Stimulated activated CD4-positive, alpha-beta T cell treated with anti-CD3 and anti-CD28 coated beads, Interleukin-12 subunit alpha, Interleukin-12 subunit beta, amount 100 ng/mL, for 4 hours (primary cell): ENCODE measurements at regions not wholly inside any gene's neighbourhood (a gene's known extent, or its start where the extent isn't known, plus 50 kb on each side); places are given as distances from the start of the nearest gene placed in this dataset.
"Not testable (repeated sequence)": the region's sequence is repeated elsewhere in the genome, so short reads cannot be mapped to it uniquely, and the experiment has no call there.

Source experiments
- DNase-seq: peaks from one replicate; pipeline ENCODE4 v3.0.0-alpha.2; 2020

DNA sequence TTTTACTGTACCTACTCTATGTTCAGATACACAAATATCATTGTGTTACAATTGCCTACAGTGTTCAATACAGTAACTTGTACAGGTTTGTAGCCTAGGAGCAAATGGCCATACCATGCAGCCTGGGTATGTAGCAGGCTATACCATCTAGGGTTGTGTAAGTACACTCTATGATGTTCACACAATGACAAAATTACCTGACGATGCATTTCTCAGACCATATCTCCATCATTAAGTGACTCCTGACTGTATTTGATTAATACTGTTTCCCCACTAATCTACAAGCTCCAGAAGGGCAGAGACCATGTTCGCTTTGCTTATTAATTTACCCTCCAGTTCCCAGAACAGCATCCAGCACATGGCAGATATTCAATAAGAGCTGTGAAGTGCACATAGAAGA, 372.2 kb downstream of the METTL4 start:
- no peak for DNase-seq

DNA sequence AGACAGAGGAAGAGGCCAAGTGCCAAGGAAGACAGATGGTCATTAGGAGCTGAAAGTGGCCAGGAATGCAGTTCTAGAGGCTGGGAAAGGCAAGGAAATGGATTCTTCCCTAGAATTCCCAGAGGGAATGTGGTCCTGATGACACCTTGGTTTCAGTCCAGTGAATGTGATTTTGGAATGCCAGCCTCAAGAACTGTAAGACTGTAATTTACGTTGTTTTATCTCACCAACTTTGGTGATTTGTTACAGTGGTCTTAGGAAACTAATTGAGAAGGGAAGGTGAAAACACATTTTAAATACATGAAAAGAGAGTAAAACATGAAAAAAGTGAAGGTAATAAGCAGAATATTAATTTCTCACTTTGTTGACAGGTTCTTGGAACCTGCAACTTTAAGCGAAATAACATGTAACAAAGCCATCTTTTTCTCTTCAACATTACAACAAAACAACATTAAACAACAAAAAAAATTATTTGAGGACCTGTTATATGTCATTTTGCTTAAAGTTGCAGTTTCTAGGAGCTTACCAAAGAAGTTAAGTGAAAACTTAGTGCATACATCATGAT, 370.2 kb downstream of the METTL4 start:
- no peak for DNase-seq

DNA sequence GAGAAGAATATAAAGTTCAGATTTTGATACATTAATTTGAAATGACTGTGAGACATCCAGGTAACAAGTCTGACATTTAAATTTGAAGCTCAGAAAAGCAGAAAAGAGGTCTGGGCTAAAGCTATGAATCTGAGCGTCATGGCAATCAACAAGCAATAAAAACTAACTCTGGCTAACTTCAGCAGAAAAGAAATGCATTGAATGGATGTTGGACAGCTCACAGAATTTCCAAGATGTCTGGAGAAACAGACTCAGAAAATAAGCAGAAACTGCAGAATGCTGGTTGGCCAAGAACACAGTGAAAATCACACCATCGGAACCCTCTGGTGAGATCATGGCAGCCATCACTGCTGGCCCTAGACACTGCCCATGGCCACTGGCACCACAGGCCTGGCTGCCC, 366.6 kb downstream of the METTL4 start:
- DNase-seq: no peak

DNA sequence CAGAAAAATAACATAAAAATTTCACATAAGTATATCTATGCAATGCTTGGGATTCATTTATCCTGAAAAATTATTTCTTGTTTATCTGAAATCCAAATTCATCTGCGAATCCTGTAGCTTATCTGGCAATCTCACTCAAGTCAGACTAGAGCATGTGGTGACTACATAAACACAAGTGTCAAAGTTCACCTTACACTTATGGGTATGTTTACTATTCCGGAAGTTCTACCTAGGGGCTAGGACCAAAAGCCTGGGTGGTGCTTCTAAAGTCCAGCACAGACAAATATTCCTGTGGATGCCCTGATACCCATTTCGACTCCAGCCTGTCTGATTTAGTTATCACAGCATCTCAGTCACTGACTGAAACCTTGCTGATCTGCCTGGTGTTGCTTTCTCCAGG, 364.0 kb downstream of the METTL4 start:
- no peak for DNase-seq

DNA sequence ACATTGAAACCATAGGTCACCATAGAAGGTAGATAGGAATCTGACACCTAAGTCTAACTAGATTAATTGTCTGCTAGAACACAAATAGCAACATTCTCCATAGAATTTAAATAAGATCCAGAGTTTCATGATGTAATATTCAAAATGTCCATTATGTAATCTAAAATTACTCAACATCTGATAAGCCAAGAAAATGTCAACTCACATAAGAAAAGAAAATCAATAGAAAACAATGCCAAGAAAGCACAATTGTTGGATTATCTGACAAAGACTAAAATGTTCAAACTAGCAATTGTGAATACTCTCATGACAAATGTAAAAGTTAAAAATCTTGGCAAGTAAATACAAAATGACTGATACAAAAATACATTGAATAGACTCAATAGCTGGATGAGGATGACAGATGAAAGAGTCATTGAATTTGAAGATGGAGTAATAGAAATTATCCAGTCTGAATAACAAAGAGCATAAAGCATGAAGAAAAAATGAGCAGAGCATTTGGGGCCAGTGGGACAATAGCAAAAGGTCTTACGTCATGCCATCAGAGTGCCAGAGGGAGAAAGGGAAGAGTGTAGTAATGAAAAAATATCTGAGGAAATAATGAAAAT, 358.6 kb downstream of the METTL4 start:
- no peak for DNase-seq

DNA sequence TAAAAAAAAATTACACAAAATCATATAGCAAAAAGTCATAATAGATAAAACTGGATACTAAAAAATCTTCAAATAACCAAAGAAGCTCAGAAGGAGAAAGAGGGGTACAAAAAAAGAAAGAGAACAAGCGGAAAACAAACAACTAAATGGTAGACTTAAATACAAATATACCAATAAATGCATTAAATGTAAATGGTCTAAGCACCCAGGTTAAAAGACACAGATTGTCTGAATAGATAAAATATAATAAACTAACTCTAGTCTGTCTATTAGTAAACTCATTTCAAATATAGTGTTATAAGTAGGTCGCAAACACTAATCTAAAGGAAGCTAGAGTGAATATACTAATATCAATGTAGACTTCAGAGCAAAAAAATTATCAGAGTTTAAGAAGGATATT, 357.4 kb downstream of the METTL4 start:
- DNase-seq: no peak

DNA sequence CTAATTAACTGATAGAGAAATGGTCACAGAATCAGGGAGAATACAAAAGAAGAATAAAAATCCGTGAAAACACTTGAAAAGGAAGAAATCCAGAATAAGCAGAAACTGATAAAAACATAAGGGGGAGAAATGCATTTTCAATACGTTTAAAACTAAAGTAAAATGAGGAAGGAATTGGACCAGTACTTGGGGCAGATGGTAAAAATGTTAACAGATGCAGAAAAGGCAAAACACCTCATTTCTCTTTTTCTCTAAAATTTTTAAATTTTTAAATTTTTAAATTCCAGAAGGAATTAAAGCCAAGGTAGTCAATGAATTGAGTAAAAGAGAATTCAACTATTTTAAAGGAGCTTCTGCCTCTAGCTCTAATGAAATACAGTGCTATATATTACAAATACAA, 353.9 kb downstream of the METTL4 start:
- no peak for DNase-seq

DNA sequence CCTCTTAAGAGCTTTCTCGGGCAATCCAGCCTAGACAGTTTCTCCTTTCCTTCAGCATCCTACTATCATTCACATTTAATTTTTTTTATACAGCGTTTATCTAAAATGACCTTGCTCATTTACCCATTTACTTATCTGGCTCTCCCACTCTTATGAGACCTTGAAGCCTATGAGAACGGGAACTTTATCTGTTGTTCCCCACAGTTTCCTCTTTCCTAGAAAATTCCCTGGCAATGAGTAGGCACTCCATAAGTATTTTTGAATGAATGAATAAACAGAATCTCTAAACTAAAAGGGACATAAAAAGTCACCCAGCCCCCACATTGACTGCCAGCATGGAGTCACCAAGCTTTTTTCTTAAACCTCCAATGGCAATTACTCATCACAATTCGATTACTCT, 353.2 kb downstream of the METTL4 start:
- DNase-seq: no peak

DNA sequence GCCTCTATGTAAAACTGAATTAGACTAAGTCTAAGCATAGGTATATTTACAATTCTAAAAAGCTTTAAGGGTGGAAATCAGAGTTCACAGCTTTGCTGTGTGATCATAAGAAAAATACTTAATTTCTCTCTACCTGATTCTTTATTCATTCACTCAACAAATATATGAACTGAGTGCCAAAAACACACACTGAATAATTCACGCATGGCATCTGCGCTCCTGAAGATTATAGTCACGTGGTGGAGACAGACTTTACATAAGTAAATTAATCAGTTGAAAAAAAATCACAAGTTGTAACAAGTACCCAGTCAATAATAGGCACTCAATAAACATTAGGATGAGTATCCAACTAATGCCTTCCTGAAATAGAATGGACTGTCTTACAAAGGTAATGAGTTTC, 351.6 kb downstream of the METTL4 start:
- DNase-seq: no peak

DNA sequence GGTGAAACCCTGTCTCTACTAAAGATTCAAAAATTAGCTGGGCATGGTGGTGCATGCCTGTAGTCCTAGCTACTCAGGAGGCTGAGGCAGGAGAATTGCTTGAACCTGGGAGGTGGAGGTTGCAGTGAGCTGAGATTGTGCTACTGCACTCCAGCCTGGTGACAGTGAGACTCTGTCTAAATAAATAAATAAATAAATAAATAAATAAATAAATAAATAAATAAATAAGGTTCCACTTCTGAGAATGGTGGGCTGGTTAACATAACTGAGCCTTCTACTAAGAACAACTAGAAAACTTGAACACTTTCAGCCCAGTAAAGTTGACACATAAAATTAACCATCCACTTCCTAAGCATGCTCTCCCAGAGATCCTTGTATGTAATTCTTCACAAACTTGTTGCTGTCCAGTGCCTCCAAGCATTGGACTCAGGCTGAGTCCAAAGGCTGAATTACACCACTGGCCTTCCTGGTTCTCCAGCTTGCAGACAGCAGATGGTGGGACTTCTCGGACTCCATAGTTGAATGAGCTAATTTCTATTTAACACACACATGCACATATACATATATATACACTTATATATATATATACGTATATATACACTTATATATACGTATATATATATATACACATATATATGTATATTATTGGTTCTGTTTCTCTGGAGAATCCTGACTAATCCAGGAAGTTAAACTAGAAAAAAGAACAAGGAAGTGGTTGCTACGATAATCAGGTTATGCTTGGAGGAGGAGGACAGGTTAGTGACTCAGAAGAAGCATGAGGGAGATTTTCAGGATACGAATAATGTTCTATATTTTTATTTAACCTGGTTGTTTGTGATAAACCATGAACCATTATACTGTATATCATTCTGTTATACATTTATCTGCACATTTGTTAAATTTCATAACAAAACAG, 348.8 kb downstream of the METTL4 start:
- no peak for DNase-seq

DNA sequence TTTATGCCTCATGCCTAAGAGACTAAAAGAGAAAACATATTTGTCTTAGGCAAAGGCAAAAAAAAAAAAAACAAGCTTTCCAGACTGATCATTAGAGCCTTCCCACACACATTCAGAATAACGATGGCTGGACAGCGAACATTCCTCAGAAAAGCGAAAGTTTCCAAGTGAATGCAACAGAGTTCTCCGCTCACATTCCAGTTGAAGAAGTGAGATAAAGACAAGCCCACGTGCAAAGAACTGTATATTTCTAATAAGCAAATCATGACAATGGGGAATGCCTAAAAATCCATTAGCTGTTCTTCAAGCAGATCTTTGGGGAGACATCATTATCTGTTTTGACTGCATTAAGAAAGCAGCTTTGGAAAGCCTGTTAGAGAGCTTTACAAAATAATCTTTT, 347.9 kb downstream of the METTL4 start:
- no peak for DNase-seq

DNA sequence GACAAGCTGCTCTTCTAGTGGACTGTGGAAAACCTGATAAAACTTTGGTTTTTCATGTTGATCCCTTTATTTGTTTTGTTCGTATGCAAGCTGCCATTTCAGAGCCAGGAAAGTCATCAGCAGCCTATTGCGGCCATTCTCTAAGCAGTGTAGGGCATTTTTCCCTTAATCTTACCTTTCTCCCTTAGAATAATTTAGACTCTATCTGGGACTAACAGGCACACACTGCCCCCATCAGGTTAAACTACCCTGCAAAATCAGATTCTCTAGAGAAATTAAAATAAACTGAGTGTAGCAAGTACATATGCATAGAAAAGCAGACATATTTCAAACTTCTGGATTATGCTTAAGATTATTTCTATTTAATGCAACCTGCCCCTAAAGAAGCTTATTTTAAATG, 347.5 kb downstream of the METTL4 start:
- no peak for DNase-seq

DNA sequence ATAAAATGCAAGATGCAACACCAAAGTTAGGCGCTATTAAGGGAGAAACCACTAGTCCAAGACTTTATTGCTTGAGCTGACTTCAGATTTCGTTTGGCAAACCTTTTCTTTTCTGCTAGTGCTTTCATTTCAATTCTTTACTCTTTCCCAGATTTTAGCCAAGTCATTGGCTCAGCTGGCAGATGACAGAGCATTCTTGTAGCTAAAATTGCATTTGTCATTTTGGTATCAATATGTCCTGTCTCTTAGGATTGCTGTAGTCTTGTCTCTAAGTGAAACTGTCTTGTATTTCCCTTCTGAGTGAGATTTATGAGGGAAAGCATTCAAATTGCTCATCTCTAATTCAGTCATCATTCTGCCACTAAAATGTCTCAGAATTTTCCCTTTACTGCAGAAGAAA, 335.1 kb downstream of the METTL4 start:
- DNase-seq: no peak

DNA sequence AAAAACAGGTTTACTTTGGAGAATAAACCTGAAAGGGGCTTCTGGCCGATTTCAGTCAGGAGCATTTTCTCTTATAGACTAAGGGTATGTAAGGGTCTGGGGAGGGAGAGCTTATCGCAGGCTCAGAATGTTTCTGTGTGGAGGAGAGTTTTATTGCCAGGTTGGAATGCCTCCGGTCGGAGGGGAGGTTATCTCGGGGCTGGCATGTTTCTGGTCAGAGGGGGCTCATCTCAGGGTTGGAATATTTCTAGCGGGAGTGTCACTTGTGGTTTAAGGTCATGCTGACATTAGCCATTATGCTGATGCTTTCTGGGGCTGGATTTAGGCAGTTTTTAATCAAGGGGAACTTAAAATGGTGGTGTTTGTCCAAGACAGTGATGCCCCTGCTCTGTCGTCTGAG, 333.6 kb downstream of the METTL4 start:
- no peak for DNase-seq

DNA sequence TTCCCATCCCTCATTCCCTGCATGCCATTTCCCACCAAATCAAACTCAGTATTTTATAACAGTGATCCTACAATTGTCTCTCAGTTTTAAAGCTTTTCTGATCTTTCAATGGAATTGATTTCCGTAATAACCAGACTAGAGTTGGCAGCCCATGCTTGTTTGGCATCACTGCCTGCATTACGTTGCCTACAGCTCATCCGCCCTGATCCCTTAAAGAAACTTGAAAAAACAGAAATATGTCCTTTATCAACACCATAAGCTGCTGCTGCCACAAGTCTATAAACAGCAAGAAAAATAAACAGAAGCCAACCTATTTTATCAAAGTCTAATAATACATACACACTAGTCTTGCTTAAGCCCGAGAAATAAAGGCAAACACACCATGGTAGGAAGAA, 331.0 kb downstream of the METTL4 start:
- DNase-seq: no peak

DNA sequence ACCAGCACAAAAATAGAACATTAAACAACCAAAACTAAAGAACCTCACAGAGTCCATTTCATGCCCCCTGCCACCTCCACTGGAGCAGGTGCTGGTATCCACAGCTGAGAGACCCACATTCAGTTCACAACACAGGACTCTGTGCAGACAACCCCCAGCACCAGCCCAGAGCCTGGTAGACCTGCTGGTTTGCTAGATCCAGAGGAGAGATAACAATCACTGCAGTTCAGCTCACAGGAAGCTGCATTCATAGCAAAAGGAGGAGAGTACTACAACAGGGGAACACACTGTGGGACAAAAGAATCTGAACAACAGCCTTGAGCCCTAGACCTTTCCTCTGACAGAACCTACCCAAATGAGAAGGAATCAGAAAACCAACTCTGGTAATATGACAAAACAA, 326.7 kb downstream of the METTL4 start:
- DNase-seq: no peak

DNA sequence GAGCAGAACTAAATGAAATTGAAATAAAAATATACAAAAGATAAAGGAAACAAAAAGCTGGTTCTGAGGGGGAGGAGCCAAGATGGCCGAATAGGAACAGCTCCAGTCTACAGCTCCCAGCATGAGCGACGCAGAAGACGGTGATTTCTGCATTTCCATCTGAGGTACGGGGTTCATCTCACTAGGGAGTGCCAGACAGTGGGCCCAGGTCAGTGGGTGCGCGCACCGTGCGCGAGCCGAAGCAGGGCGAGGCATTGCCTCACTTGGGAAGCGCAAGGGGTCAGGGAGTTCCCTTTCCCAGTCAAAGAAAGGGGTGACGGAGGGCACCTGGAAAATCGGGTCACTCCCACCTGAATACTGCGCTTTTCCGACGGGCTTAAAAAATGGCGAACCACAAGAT, 324.2 kb downstream of the METTL4 start:
- DNase-seq: not testable (repeated sequence)

DNA sequence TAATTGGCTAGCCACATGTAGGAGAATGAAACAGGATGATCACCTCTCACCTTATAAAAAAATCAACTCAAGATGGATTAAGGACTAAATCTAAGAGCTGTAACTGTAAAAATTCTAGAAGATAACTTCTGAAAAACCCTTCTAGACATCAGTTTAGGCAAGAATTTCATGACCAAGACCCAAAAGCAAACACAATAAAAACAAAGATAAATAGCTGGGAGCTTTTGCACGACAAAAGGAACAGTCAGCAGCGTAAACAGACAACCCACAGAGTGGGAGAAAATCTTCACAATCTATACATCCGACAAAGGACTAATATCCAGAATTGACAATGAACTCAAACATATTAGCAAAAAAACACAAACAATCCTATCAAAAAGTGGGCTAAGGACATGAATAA, 316.3 kb downstream of the METTL4 start:
- DNase-seq: no peak

DNA sequence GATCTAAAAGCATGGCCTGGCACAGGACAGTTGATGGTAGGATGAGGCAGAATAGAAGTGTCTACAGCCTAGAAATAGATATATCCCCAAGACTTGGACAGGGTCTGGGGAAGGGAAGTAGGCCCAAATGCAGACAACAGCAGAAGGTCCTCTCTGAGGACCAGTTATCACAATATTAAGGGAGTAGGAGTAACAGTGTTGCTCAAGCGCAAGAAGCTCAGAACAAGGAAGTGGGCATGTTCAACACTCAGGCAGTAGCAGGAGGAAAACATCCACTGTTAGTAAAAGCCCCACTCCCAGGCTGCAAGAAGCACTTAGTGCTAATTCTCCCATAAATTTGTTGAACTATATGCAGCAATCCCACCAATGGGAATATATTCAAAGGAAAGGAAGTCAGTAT, 314.7 kb downstream of the METTL4 start:
- no peak for DNase-seq

DNA sequence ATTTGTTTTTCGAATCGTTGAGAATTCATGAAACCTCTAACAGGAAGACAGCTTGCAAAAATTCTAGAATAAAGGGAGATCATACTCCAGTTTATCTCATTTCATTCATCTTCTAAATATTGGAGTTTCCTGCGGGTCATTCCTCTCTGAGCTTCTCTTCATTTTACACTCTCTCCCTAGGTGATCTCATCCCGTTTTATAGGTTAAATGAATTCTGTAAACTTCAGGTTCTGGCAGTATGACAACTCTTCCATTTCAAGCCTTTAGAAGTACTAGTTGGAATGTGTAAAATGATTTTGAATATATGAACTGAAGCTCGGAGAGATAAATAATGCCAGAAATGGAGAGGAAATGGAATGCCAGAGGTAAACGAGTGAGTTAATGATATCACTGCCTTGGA, 312.4 kb downstream of the METTL4 start:
- no peak for DNase-seq

DNA sequence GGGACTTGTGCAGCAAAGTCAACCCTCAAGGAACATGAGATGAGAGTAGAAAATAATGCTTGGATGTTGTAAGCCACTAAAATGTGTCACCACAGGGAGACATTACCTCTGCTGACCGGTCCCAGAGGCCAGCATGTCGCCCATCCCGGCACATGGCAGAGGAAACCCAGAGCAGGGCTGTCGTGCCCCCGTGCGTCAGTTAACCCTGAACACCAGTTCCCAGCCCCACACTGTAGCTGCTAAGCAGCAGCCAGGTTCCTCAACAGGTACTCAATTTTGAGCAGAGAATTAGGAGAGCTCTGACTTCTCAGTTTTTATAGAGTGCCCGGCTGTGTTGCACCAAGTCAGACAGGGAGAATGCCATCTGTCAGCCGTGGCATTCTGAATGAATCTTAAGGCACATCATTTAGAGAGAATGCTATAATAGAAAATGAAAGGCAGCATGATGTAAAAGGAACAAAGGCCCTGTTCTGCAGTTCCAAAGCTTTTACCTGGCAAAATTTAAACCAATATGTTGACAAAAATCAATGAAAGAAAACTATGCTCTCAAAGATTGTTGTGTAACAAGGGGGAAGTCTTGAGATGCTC, 307.9 kb downstream of the METTL4 start:
- DNase-seq: no peak

DNA sequence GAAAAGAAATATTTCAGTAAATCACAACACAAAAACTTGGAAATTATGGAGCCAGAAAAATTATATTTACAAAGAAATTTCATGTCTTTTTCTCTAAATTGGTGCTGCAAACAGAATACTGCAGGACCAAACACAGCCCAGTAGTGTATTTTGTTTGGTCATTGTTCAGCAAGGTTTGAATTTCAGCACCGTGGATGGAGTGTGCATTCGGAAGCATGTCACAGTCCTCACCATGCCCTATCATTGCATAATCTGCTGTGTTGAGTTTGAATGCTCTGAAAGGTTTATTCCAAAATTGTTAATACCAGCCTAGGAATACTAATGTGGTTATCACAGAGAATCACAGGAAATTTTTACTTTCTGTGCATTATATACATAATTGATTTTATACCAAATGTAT, 296.7 kb downstream of the METTL4 start:
- DNase-seq: no peak

DNA sequence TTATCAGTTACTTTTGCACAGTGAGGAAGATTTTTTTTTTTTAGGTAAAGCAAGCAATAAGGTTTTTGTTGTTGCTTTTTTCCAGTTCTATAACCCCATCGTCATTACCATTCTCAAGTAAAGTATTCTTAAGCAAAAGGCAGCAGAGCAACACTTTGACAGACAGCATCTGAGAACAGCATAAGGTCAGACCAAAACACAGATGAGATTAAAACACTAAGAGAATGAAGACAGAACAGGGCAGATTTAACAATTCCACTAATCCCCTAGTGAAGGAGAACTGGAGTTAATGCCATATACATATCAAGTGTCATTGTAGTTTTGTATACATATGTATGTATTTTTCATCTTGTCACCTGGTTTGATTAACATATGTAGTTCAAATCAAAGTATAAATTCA, 290.2 kb downstream of the METTL4 start:
- DNase-seq: no peak
